Gastrocnemius medialis (tissue), 4 donors: ENCODE measurements at regions not wholly inside any gene's neighbourhood (a gene's known extent, or its start where the extent isn't known, plus 50 kb on each side); places are given as distances from the start of the nearest gene placed in this dataset.

Experiments
- CTCF ChIP-seq, 5 experiments: fragments of 450-650 bp in 3 of 5; fragments of 200-600 bp in 2 of 5; sonication (generic) in 2 of 5; IDR thresholded peaks in 4 of 5; conservative IDR thresholded peaks in 1 of 5; 1 replicate in 4 of 5; 2 replicates in 1 of 5; pipeline ENCODE4 v1.5.1; 2016 to 2019; ENCODE audit warnings: antibody characterized with exemption in 5 of 5, mild to moderate bottlenecking in 3 of 5, moderate library complexity in 3 of 5
- POLR2A ChIP-seq, 2 donors: fragments of 450-650 bp; IDR thresholded peaks; one replicate each; pipeline ENCODE4 v1.6.1; 2017; ENCODE audit warnings: antibody characterized with exemption in 2 of 2, mild to moderate bottlenecking in 2 of 2, moderate library complexity in 2 of 2

- no peak for TF ChIP-seq POLR2A (IDR thresholded peaks at IDR 0.05)
- no peak for TF ChIP-seq CTCF (IDR thresholded peaks at IDR 0.05 in 4 of 5, conservative IDR thresholded peaks at IDR 0.05 in 1 of 5)
Observed at GRCh38 chrX:36443007-36443406, 523.5 kb downstream of the CFAP47 start.
